ENCODE measurements at regions not wholly inside any gene's neighbourhood (a gene's known extent, or its start where the extent isn't known, plus 50 kb on each side); places are given as distances from the start of the nearest gene placed in this dataset.

- TF ChIP-seq, protein P1, sequence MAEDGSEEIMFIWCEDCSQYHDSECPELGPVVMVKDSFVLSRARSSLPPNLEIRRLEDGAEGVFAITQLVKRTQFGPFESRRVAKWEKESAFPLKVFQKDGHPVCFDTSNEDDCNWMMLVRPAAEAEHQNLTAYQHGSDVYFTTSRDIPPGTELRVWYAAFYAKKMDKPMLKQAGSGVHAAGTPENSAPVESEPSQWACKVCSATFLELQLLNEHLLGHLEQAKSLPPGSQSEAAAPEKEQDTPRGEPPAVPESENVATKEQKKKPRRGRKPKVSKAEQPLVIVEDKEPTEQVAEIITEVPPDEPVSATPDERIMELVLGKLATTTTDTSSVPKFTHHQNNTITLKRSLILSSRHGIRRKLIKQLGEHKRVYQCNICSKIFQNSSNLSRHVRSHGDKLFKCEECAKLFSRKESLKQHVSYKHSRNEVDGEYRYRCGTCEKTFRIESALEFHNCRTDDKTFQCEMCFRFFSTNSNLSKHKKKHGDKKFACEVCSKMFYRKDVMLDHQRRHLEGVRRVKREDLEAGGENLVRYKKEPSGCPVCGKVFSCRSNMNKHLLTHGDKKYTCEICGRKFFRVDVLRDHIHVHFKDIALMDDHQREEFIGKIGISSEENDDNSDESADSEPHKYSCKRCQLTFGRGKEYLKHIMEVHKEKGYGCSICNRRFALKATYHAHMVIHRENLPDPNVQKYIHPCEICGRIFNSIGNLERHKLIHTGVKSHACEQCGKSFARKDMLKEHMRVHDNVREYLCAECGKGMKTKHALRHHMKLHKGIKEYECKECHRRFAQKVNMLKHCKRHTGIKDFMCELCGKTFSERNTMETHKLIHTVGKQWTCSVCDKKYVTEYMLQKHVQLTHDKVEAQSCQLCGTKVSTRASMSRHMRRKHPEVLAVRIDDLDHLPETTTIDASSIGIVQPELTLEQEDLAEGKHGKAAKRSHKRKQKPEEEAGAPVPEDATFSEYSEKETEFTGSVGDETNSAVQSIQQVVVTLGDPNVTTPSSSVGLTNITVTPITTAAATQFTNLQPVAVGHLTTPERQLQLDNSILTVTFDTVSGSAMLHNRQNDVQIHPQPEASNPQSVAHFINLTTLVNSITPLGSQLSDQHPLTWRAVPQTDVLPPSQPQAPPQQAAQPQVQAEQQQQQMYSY (CRISPR knock-in tag; IDR thresholded peaks at IDR 0.05): no peak
- TF ChIP-seq, protein P2, sequence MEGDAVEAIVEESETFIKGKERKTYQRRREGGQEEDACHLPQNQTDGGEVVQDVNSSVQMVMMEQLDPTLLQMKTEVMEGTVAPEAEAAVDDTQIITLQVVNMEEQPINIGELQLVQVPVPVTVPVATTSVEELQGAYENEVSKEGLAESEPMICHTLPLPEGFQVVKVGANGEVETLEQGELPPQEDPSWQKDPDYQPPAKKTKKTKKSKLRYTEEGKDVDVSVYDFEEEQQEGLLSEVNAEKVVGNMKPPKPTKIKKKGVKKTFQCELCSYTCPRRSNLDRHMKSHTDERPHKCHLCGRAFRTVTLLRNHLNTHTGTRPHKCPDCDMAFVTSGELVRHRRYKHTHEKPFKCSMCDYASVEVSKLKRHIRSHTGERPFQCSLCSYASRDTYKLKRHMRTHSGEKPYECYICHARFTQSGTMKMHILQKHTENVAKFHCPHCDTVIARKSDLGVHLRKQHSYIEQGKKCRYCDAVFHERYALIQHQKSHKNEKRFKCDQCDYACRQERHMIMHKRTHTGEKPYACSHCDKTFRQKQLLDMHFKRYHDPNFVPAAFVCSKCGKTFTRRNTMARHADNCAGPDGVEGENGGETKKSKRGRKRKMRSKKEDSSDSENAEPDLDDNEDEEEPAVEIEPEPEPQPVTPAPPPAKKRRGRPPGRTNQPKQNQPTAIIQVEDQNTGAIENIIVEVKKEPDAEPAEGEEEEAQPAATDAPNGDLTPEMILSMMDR (IDR thresholded peaks at IDR 0.05): no peak
- no peak for TF ChIP-seq TCF7 (CRISPR knock-in tag; IDR thresholded peaks at IDR 0.05; ENCODE audit: low read depth)
- no peak for TF ChIP-seq MAX (CRISPR knock-in tag; IDR thresholded peaks at IDR 0.05)
- TF ChIP-seq ATF1 (CRISPR knock-in tag; IDR thresholded peaks at IDR 0.05): no peak
- no peak for TF ChIP-seq SP1 (CRISPR knock-in tag; conservative IDR thresholded peaks at IDR 0.05)
- no peak for TF ChIP-seq NR1H2 (CRISPR knock-in tag; IDR thresholded peaks at IDR 0.05)
- TF ChIP-seq, protein P3, sequence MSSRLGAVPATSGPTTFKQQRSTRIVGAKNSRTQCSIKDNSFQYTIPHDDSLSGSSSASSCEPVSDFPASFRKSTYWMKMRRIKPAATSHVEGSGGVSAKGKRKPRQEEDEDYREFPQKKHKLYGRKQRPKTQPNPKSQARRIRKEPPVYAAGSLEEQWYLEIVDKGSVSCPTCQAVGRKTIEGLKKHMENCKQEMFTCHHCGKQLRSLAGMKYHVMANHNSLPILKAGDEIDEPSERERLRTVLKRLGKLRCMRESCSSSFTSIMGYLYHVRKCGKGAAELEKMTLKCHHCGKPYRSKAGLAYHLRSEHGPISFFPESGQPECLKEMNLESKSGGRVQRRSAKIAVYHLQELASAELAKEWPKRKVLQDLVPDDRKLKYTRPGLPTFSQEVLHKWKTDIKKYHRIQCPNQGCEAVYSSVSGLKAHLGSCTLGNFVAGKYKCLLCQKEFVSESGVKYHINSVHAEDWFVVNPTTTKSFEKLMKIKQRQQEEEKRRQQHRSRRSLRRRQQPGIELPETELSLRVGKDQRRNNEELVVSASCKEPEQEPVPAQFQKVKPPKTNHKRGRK (CRISPR knock-in tag; IDR thresholded peaks at IDR 0.05; ENCODE audit: borderline replicate concordance): no peak
- no peak for TF ChIP-seq E2F4 (CRISPR knock-in tag; IDR thresholded peaks at IDR 0.05; ENCODE audit: borderline replicate concordance, low read depth)
- no peak for TF ChIP-seq JUN (CRISPR knock-in tag; IDR thresholded peaks at IDR 0.05)
- no peak for TF ChIP-seq CREB1 (CRISPR knock-in tag; IDR thresholded peaks at IDR 0.05)
- TF ChIP-seq RORB (CRISPR knock-in tag; IDR thresholded peaks at IDR 0.05): no peak
These were observed 1496.8 kb upstream of the TMEM132C start for GRCh38 chr12:126770188-126770587.
